Mesenchymal stem cell (in vitro differentiated cells and primary cell): ENCODE measurements at regions not wholly inside any gene's neighbourhood (a gene's known extent, or its start where the extent isn't known, plus 50 kb on each side); places are given as distances from the start of the nearest gene placed in this dataset.

Experiments
- DNase-seq: peaks from one replicate; pipeline ENCODE4 v3.0.0-alpha.2; 2013
- H2AFZ ChIP-seq: one replicate; pipeline ENCODE4 v1.6.1; 2013; ENCODE audit warnings: low read depth, mild to moderate bottlenecking, control low read depth, inconsistent platforms, low read length, moderate library complexity
- H2AK5ac ChIP-seq: 2 replicates; pipeline ENCODE4 v1.6.1; 2013; ENCODE audit warnings: low read length, moderate library complexity, mild to moderate bottlenecking, inconsistent platforms; ENCODE audit not compliant: severe bottlenecking
- H2BK120ac ChIP-seq: one replicate; pipeline ENCODE4 v1.6.1; 2013; ENCODE audit warnings: low read depth, mild to moderate bottlenecking, inconsistent platforms, low read length, moderate library complexity
- H2BK12ac ChIP-seq, 2 experiments: one replicate each; pipeline ENCODE4 v1.6.1; 2013; ENCODE audit warnings: inconsistent platforms in 2 of 2, low read length in 2 of 2, mild to moderate bottlenecking in 2 of 2, moderate library complexity in 2 of 2, control low read depth in 1 of 2
- H2BK15ac ChIP-seq: one replicate; pipeline ENCODE4 v1.6.1; 2013; ENCODE audit warnings: mild to moderate bottlenecking, low read depth, inconsistent platforms; ENCODE audit not compliant: poor library complexity, severe bottlenecking
- H2BK5ac ChIP-seq: 2 replicates; pipeline ENCODE4 v1.6.1; 2013; ENCODE audit warnings: low read depth, mild to moderate bottlenecking, low read length, control low read depth, inconsistent platforms; ENCODE audit not compliant: poor library complexity, severe bottlenecking
- H3K14ac ChIP-seq, 2 experiments: one replicate each; pipeline ENCODE4 v1.6.1; 2013; ENCODE audit warnings: inconsistent platforms in 2 of 2, low read length in 2 of 2, control low read depth in 1 of 2, mild to moderate bottlenecking in 1 of 2, moderate library complexity in 1 of 2
- H3K18ac ChIP-seq, 2 experiments: one replicate each; pipeline ENCODE4 v1.6.1; 2013; ENCODE audit warnings: inconsistent platforms in 2 of 2, low read length in 2 of 2, control low read depth in 1 of 2, low read depth in 1 of 2, mild to moderate bottlenecking in 1 of 2
- H3K23ac ChIP-seq, 2 experiments: one replicate each; pipeline ENCODE4 v1.6.1; 2013; ENCODE audit warnings: inconsistent platforms in 2 of 2, low read length in 2 of 2, mild to moderate bottlenecking in 2 of 2, moderate library complexity in 2 of 2, control low read depth in 1 of 2
- H3K27ac ChIP-seq: 2 replicates; pipeline ENCODE4 v1.5.1; 2013; ENCODE audit warnings: mild to moderate bottlenecking, moderate library complexity, low read length, control low read depth, inconsistent platforms; ENCODE audit not compliant: poor library complexity, severe bottlenecking
- H3K27me3 ChIP-seq, 2 experiments: 2 replicates each; pipeline versions ENCODE4 v1.6.1 to v1.7.0; 2013; ENCODE audit warnings: low read length in 2 of 2, mild to moderate bottlenecking in 2 of 2, moderate library complexity in 2 of 2, control low read depth in 1 of 2, inconsistent platforms in 1 of 2; ENCODE audit not compliant: control insufficient read depth in 1 of 2, insufficient read depth in 1 of 2
- H3K36me3 ChIP-seq, 2 experiments: 2 replicates each; pipeline versions ENCODE4 v1.6.1 to v1.7.0; 2013; ENCODE audit warnings: low read length in 2 of 2, control low read depth in 1 of 2, inconsistent platforms in 1 of 2, low read depth in 1 of 2, mild to moderate bottlenecking in 1 of 2; ENCODE audit not compliant: insufficient read depth in 2 of 2, control insufficient read depth in 1 of 2
- H3K4ac ChIP-seq, 2 experiments: one replicate each; pipeline ENCODE4 v1.6.1; 2013; ENCODE audit warnings: inconsistent platforms in 2 of 2, low read length in 2 of 2, mild to moderate bottlenecking in 2 of 2, moderate library complexity in 2 of 2, control low read depth in 1 of 2, low read depth in 1 of 2
- H3K4me1 ChIP-seq: 2 replicates; pipeline ENCODE4 v1.6.1; 2013; ENCODE audit warnings: low read depth, low read length, control low read depth; ENCODE audit not compliant: control insufficient read depth, insufficient read depth
- H3K4me2 ChIP-seq: 2 replicates; pipeline ENCODE4 v1.6.1; 2013; ENCODE audit warnings: low read length, mild to moderate bottlenecking, inconsistent platforms; ENCODE audit not compliant: poor library complexity, severe bottlenecking
- H3K4me3 ChIP-seq, 2 experiments: 2 replicates each; pipeline versions ENCODE4 v1.5.1 to v1.7.0; 2013; ENCODE audit warnings: low read length in 2 of 2, mild to moderate bottlenecking in 2 of 2, control low read depth in 1 of 2, low read depth in 1 of 2; ENCODE audit not compliant: insufficient read depth in 1 of 2
- H3K79me1 ChIP-seq: replicated peaks from 2 replicates; pipeline ENCODE4 v1.6.1; 2013; ENCODE audit warnings: mild to moderate bottlenecking, control low read depth, low read length, inconsistent platforms; ENCODE audit not compliant: poor library complexity, severe bottlenecking
- H3K9ac ChIP-seq: 2 replicates; pipeline ENCODE4 v1.7.0; 2013; ENCODE audit warnings: mild to moderate bottlenecking, low read length, moderate library complexity
- H3K9me3 ChIP-seq: 2 replicates; pipeline ENCODE4 v1.7.0; 2013; ENCODE audit warnings: mild to moderate bottlenecking, low read length; ENCODE audit not compliant: control insufficient read depth
- H4K8ac ChIP-seq: one replicate; pipeline ENCODE4 v1.6.1; 2013; ENCODE audit warnings: inconsistent platforms, mild to moderate bottlenecking, low read length, moderate library complexity
- H4K91ac ChIP-seq: one replicate; pipeline ENCODE4 v1.6.1; 2013; ENCODE audit warnings: mild to moderate bottlenecking, low read length, inconsistent platforms
- WGBS: methylation state at CpG from one replicate; pipeline ENCODE4 v1.1.7; 2013; ENCODE audit warnings: mixed read lengths; 5-methylcytosine and 5-hydroxymethylcytosine counted together

DNA sequence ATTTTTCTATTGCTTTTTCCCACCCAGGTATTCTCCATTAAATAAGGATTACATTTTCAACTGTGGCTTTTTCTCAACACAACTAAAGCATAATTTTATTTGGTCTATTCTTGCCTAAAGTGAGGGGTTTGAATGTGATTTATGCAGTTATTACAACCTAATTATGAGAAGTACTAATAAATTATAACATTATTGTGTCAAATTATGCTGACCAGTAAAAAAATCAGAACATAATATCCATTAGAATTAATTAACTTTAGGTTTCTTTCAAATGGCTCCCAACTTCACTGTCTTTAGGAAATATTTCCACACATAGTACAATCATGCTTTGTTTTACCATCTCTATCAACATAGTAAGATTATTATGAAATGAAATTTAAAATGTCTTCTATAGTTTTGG lies 1293.9 kb downstream of the FSTL5 start:
- Histone ChIP-seq H2AFZ (no peak overlapping the region), H3K14ac (no peak overlapping the region), H3K23ac (no peak overlapping the region), H2BK5ac (no peak overlapping the region), H2BK15ac (no peak overlapping the region), H3K79me1 (no peaks in the 10 kb centered on the region), H3K27me3 (no peaks in the 10 kb centered on the region), H4K8ac (no peak overlapping the region), H2AK5ac (no peak overlapping the region), H3K36me3 (no peaks in the 10 kb centered on the region), H3K9ac (no peak overlapping the region), H3K9me3 (peaks cover 3% of the 10 kb centered on the region), H3K4ac (no peak overlapping the region), H3K4me3 (no peak overlapping the region), H2BK120ac (no peak overlapping the region), H3K18ac (no peak overlapping the region), H2BK12ac (no peak overlapping the region), H3K4me1 (no peaks in the 10 kb centered on the region), H4K91ac (no peak overlapping the region), H3K27ac (no peak overlapping the region), H3K4me2 (no peak overlapping the region)
- DNase-seq = no peak

DNA sequence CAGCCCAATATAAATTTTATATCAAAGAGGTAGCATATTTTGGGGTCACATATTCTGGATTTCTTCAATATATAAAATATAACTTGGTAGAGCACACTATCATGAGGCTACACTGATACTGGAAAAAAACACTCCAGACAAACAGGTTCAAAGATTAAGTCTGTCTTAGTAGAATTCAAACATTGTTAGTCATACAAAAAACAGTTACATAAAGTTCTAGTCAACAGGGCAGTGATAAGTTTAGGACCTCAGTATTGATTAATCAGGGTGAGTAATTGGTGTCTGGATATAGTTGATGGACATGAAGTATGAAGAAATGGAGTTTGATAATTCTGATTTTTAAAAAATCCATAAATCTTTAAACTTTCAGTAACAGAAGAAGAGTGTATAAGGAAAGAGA lies 1291.3 kb downstream of the FSTL5 start:
- Histone ChIP-seq H2BK5ac (no peak overlapping the region), H3K18ac (no peak overlapping the region), H3K9ac (no peak overlapping the region), H3K4ac (no peak overlapping the region), H2BK12ac (no peak overlapping the region), H3K4me2 (no peak overlapping the region), H3K4me1 (peaks cover 4% of the 10 kb centered on the region), H2AK5ac (no peak overlapping the region), H3K36me3 (no peaks in the 10 kb centered on the region), H4K91ac (no peak overlapping the region), H3K9me3 (peaks cover 3% of the 10 kb centered on the region), H4K8ac (no peak overlapping the region), H3K27me3 (no peaks in the 10 kb centered on the region), H3K4me3 (no peak overlapping the region), H2BK15ac (no peak overlapping the region), H2AFZ (no peak overlapping the region), H3K27ac (no peak overlapping the region), H3K14ac (no peak overlapping the region), H2BK120ac (no peak overlapping the region), H3K23ac (no peak overlapping the region), H3K79me1 (no peaks in the 10 kb centered on the region)
- DNase-seq = no peak

DNA sequence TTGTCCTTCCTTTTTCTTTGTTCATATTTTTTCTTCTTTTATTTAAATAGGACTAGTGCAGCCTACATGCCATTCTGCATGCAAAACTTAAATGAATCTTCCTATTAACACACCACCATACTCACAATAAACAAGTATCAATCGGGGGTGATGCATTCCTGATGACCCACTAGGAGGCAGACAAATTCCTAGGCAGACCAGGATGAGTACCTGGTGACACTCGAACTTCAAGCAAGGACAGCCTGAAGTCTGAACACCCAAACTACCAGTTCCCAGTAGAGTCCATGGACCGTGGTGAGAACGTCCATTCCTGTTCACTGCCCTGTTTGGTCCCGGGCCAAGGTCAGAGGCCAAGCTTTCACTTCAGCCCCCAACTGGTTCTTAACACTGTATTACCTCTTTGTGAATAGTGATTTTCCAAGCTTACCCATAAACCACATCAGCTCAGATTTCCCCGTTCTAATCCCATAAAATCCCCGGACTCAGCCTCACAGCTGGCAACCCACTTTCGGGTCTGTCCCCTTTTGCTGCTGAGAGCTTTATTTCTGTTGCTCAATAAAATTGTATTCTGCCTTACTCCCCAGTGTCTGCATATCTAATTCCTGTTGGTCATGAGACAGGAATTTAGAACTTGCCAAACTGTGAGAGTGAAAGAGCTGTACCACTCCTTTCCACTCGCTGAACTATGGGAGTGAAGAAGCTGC lies 1286.6 kb downstream of the FSTL5 start:
- H3K4me1 ChIP-seq = peaks cover 4% of the 10 kb centered on the region
- no peaks in the 10 kb centered on the region for H3K27me3 ChIP-seq
- no peak overlapping the region for H3K4me2 ChIP-seq
- peak overlapping the region; percentile 33 for H2AK5ac ChIP-seq
- peaks cover 6% of the 10 kb centered on the region for H3K9me3 ChIP-seq
- H4K8ac ChIP-seq = no peak overlapping the region
- 71% methylated on average over 8 of the region's 9 CpGs for WGBS
- H3K9ac ChIP-seq = no peak overlapping the region
- H3K4me3 ChIP-seq = no peak overlapping the region
- peak overlapping the region; percentile 28 for H3K27ac ChIP-seq
- H3K79me1 ChIP-seq = no peaks in the 10 kb centered on the region
- no peak overlapping the region for H2AFZ ChIP-seq
- H3K4ac ChIP-seq = no peak overlapping the region
- no peak overlapping the region for H4K91ac ChIP-seq
- no peak overlapping the region for H2BK120ac ChIP-seq
- no peaks in the 10 kb centered on the region for H3K36me3 ChIP-seq
- DNase-seq = peak; percentile 2
- H3K23ac ChIP-seq = no peak overlapping the region
- H2BK12ac ChIP-seq = no peak overlapping the region
- no peak overlapping the region for H2BK5ac ChIP-seq
- H3K18ac ChIP-seq = no peak overlapping the region
- H2BK15ac ChIP-seq = no peak overlapping the region
- no peak overlapping the region for H3K14ac ChIP-seq

DNA sequence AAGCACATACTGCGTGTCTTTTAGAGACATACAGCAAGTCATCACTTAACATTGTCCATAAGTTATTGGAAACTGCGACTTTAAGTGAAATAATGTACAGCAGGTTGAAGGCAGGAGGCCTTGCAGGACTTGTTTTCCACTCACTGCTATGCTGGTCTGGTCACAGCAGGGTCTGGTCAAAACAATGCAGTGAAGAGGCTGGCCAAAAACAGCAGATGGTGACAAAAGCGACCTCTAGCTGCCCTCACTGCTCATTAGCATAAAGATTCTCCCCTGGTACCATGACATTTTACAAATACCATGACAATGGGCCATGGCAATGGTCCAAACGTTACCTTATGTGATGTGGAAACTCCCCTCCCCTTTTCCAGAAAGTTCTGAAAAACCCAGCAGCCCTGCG lies 1283.6 kb downstream of the FSTL5 start:
- Histone ChIP-seq H3K27me3 (no peaks in the 10 kb centered on the region), H2BK15ac (no peak overlapping the region), H3K27ac (no peak overlapping the region), H3K4me1 (peaks cover 4% of the 10 kb centered on the region), H2AFZ (no peak overlapping the region), H3K9me3 (peaks cover 7% of the 10 kb centered on the region), H2BK120ac (no peak overlapping the region), H3K4me3 (no peak overlapping the region), H3K23ac (no peak overlapping the region), H3K14ac (no peak overlapping the region), H2BK5ac (no peak overlapping the region), H3K36me3 (no peaks in the 10 kb centered on the region), H3K18ac (no peak overlapping the region), H3K9ac (no peak overlapping the region), H2AK5ac (no peak overlapping the region), H3K4ac (no peak overlapping the region), H4K8ac (no peak overlapping the region), H3K4me2 (no peak overlapping the region), H3K79me1 (no peaks in the 10 kb centered on the region), H4K91ac (no peak overlapping the region), H2BK12ac (no peak overlapping the region)
- no peak for DNase-seq
- 65% methylated on average over 5 of the region's 5 CpGs for WGBS
